ENCODE measurements at regions not wholly inside any gene's neighbourhood (a gene's known extent, or its start where the extent isn't known, plus 50 kb on each side); places are given as distances from the start of the nearest gene placed in this dataset.

GRCh38 chr19:34856052-34856451 is 70.7 kb upstream of the ZNF30 start:
- H3K27me3 Mint-ChIP-seq (ENCODE audit: low read depth): peaks cover 20% of the 10 kb centered on the region
- H3K4me1 Mint-ChIP-seq: peaks cover 17% of the 10 kb centered on the region
- H3K9me3 Mint-ChIP-seq: peaks cover 16% of the 10 kb centered on the region
- ATAC-seq (no peak), DNase-seq (ENCODE audit: low spot score) (no peak)
- H3K27ac Mint-ChIP-seq: no peak overlapping the region
- TF ChIP-seq USF1 (CRISPR knock-in tag; IDR thresholded peaks at IDR 0.05) (no peak), ZNF232 (CRISPR knock-in tag; IDR thresholded peaks at IDR 0.05) (no peak), CTCF (IDR thresholded peaks at IDR 0.05) (no peak), NFATC4 (CRISPR knock-in tag; IDR thresholded peaks at IDR 0.05) (no peak), ZNF416 (CRISPR knock-in tag; IDR thresholded peaks at IDR 0.05) (no peak), OVOL2 (CRISPR knock-in tag; IDR thresholded peaks at IDR 0.05; ENCODE audit: borderline replicate concordance) (no peak), EMX1 (CRISPR knock-in tag; IDR thresholded peaks at IDR 0.05) (no peak), NR2C2 (CRISPR knock-in tag; IDR thresholded peaks at IDR 0.05) (no peak), ZNF121 (CRISPR knock-in tag; IDR thresholded peaks at IDR 0.05) (no peak), ZNF281 (CRISPR knock-in tag; IDR thresholded peaks at IDR 0.05) (no peak)
- peaks cover 14% of the 10 kb centered on the region for H3K36me3 Mint-ChIP-seq
- ChIA-PET POLR2A (no interaction called here), CTCF (no interaction called here)
- no peak overlapping the region for H3K4me3 Mint-ChIP-seq

- peaks cover 7% of the 10 kb centered on the region; the same call in 1 of the 2 replicates for H3K4me1 Mint-ChIP-seq
- no peak for DNase-seq (ENCODE audit: low spot score)
- CTCF ChIA-PET: interaction anchor here (1.6 kb wide), 1 partner anchor 14 kb away, joined by 6 read pairs; no protein-coding TSS in a partner anchor
- no peak overlapping the region for H3K4me3 Mint-ChIP-seq
- peaks cover 6% of the 10 kb centered on the region for H3K27me3 Mint-ChIP-seq (ENCODE audit: low read depth)
- H3K9me3 Mint-ChIP-seq: peaks cover 10% of the 10 kb centered on the region
- H3K36me3 Mint-ChIP-seq: peaks cover 10% of the 10 kb centered on the region; the same call in 1 of the 2 replicates
- POLR2A ChIA-PET: no interaction called here
- no peak for ATAC-seq
- no peak overlapping the region for H3K27ac Mint-ChIP-seq
- no peak for TF ChIP-seq ATF1 (CRISPR knock-in tag; IDR thresholded peaks at IDR 0.05)
- no peak for TF ChIP-seq ZNF232 (CRISPR knock-in tag; IDR thresholded peaks at IDR 0.05)
- no peak for TF ChIP-seq PRRX2 (CRISPR knock-in tag; IDR thresholded peaks at IDR 0.05)
- TF ChIP-seq ETV6 (CRISPR knock-in tag; IDR thresholded peaks at IDR 0.05): no peak
- no peak for TF ChIP-seq FOXK1 (CRISPR knock-in tag; IDR thresholded peaks at IDR 0.05)
- no peak for TF ChIP-seq MYBL2 (CRISPR knock-in tag; IDR thresholded peaks at IDR 0.05)
- TF ChIP-seq NR1H2 (CRISPR knock-in tag; IDR thresholded peaks at IDR 0.05): no peak
- TF ChIP-seq USF1 (CRISPR knock-in tag; IDR thresholded peaks at IDR 0.05): no peak
- no peak for TF ChIP-seq TEAD1 (CRISPR knock-in tag; IDR thresholded peaks at IDR 0.05)
- TF ChIP-seq NR2C2 (CRISPR knock-in tag; IDR thresholded peaks at IDR 0.05): no peak
- no peak for TF ChIP-seq STAT6 (CRISPR knock-in tag; conservative IDR thresholded peaks at IDR 0.05; ENCODE audit: low read depth)
- TF ChIP-seq PREB (CRISPR knock-in tag; IDR thresholded peaks at IDR 0.05; ENCODE audit: borderline replicate concordance): no peak
- no peak for TF ChIP-seq MLX (CRISPR knock-in tag; IDR thresholded peaks at IDR 0.05)
- no peak for TF ChIP-seq ZNF532 (CRISPR knock-in tag; IDR thresholded peaks at IDR 0.05; ENCODE audit: borderline replicate concordance)
Measured at GRCh38 chr19:34853369-34853768, 73.3 kb upstream of the ZNF30 start.
